LNCAP (cell line): ENCODE measurements at regions not wholly inside any gene's neighbourhood (a gene's known extent, or its start where the extent isn't known, plus 50 kb on each side); places are given as distances from the start of the nearest gene placed in this dataset.

Experiments used
- CTCF ChIP-seq: fragments of 450-650 bp; IDR thresholded peaks from 2 replicates; pipeline ENCODE4 v1.5.1; 2017; ENCODE audit warnings: mild to moderate bottlenecking

- no peak for TF ChIP-seq CTCF
Observed at GRCh38 chr2:4791488-4791887, 900.7 kb upstream of the SOX11 start.

GRCh38 chr2:4792126-4792525, 900.1 kb upstream of the SOX11 start:
- no peak for TF ChIP-seq CTCF

- no peak for TF ChIP-seq CTCF
Observed at GRCh38 chr2:4803396-4803795, 888.8 kb upstream of the SOX11 start.

- TF ChIP-seq CTCF, result no peak
Observed at GRCh38 chr2:4827836-4828235, 864.3 kb upstream of the SOX11 start.

GRCh38 chr2:4828682-4829374, 863.4 kb upstream of the SOX11 start:
- no peak for TF ChIP-seq CTCF

GRCh38 chr2:4831751-4832150, 860.4 kb upstream of the SOX11 start:
- TF ChIP-seq CTCF, result no peak

- no peak for TF ChIP-seq CTCF
Observed at GRCh38 chr2:4832642-4833041, 859.5 kb upstream of the SOX11 start.

- no peak for TF ChIP-seq CTCF
Observed at GRCh38 chr2:4838626-4839025, 853.6 kb upstream of the SOX11 start.
